A549 (cell line): ENCODE measurements at regions not wholly inside any gene's neighbourhood (a gene's known extent, or its start where the extent isn't known, plus 50 kb on each side); places are given as distances from the start of the nearest gene placed in this dataset.

Experiments
- EHMT2 ChIP-seq: fragments of 200-600 bp; sonication (generic); IDR thresholded peaks from 2 replicates; pipeline ENCODE4 v1.6.1; 2016; ENCODE audit warnings: antibody characterized with exemption, low read depth, mild to moderate bottlenecking, moderate library complexity
- FOSL2 ChIP-seq, 2 experiments: fragments of 450-650 bp in 1 of 2; fragments of >200 bp in 1 of 2; sonication (Bioruptor Twin) in 1 of 2; formaldehyde crosslinking; IDR thresholded peaks; 2 replicates each; pipeline versions ENCODE4 v1.5.0 to v1.6.1; 2016 to 2020; ENCODE audit warnings: mild to moderate bottlenecking in 1 of 2, moderate library complexity in 1 of 2
- HOXA7 ChIP-seq: fragments of 250-450 bp; sonication (Bioruptor Pico); IDR thresholded peaks from 2 replicates; pipeline ENCODE4 v1.5.0; 2020; ENCODE audit warnings: mild to moderate bottlenecking, moderate library complexity

GRCh38 chr9:111720174-111720573 lies 58.8 kb downstream of the GNG10 start:
- TF ChIP-seq HOXA7 (CRISPR knock-in tag), result no peak
- no peak for TF ChIP-seq FOSL2 (IDR thresholded peaks at IDR 0.05)
- no peak for TF ChIP-seq FOSL2 (CRISPR knock-in tag; IDR thresholded peaks at IDR 0.05)
- TF ChIP-seq EHMT2, result no peak
